ENCODE measurements at regions not wholly inside any gene's neighbourhood (a gene's known extent, or its start where the extent isn't known, plus 50 kb on each side); places are given as distances from the start of the nearest gene placed in this dataset.
A peak's percentile ranks its signal among the peaks of the same experiment; 100 is the strongest.

GRCh38 chr3:182713743-182714517, 79.4 kb upstream of the ATP11B start:
- no peaks in the 10 kb centered on the region for H3K27me3 ChIP-seq (replicated peaks; ENCODE audit: insufficient read depth)
- no peaks in the 10 kb centered on the region for H3K79me2 ChIP-seq (ENCODE audit: insufficient read depth)
- no peak for TF ChIP-seq EZH2 (IDR thresholded peaks at IDR 0.05; ENCODE audit: insufficient read depth, poor library complexity, severe bottlenecking)
- TF ChIP-seq EZH2phosphoT487 (IDR thresholded peaks at IDR 0.05; ENCODE audit: insufficient read depth, low read depth), result no peak
- DNase-seq, result peak; percentile 80
- H2AFZ ChIP-seq, result no peak overlapping the region
- no peaks in the 10 kb centered on the region for H3F3A ChIP-seq (ENCODE audit: insufficient read depth)
- H3K4me2 ChIP-seq (ENCODE audit: unreplicated experiment), result no peak overlapping the region
- no peaks in the 10 kb centered on the region for H3K36me3 ChIP-seq (ENCODE audit: low read depth)
- no peaks in the 10 kb centered on the region for H3K4me1 ChIP-seq (ENCODE audit: insufficient read depth)
- 45 to 52% methylated on average over 4 of the region's 4 CpGs for WGBS, 2 experiments (ENCODE audit: low coverage in 1 of 2, low lambda C conversion rate in 2 of 2, missing lambda C conversion rate in 2 of 2)
- no peaks in the 10 kb centered on the region for H3K9me2 ChIP-seq (ENCODE audit: insufficient read depth)
- H3K9me3 ChIP-seq (ENCODE audit: low read depth), result no peaks in the 10 kb centered on the region
- in situ Hi-C loops (cut with MboI), result loop anchor here (25.0 kb wide), 1 partner anchor 673 kb away; no protein-coding TSS in a partner anchor
- H4K20me1 ChIP-seq (ENCODE audit: insufficient read depth), result no peaks in the 10 kb centered on the region
- H3K9ac ChIP-seq, result no peak overlapping the region
- H3K27ac ChIP-seq, result no peak overlapping the region
- no peak overlapping the region for H3K4me3 ChIP-seq

- no peak for TF ChIP-seq EZH2 (IDR thresholded peaks at IDR 0.05; ENCODE audit: insufficient read depth, poor library complexity, severe bottlenecking)
- no peak for TF ChIP-seq EZH2phosphoT487 (IDR thresholded peaks at IDR 0.05; ENCODE audit: insufficient read depth, low read depth)
- no peaks in the 10 kb centered on the region for H3K27me3 ChIP-seq (replicated peaks; ENCODE audit: insufficient read depth)
- H4K20me1 ChIP-seq (ENCODE audit: insufficient read depth), result no peaks in the 10 kb centered on the region
- H3K4me2 ChIP-seq (ENCODE audit: unreplicated experiment), result no peak overlapping the region
- H2AFZ ChIP-seq, result no peak overlapping the region
- H3K9ac ChIP-seq, result no peak overlapping the region
- no peak for DNase-seq
- H3K27ac ChIP-seq, result no peak overlapping the region
- H3K36me3 ChIP-seq (ENCODE audit: low read depth), result no peaks in the 10 kb centered on the region
- in situ Hi-C loops (cut with MboI), result loop anchor here (25.0 kb wide), 1 partner anchor 672 kb away; no protein-coding TSS in a partner anchor
- no peaks in the 10 kb centered on the region for H3K79me2 ChIP-seq (ENCODE audit: insufficient read depth)
- H3K4me3 ChIP-seq, result no peak overlapping the region
- H3K9me2 ChIP-seq (ENCODE audit: insufficient read depth), result no peaks in the 10 kb centered on the region
- WGBS, 2 experiments (ENCODE audit: low coverage in 1 of 2, low lambda C conversion rate in 2 of 2, missing lambda C conversion rate in 2 of 2), result 87 to 92% methylated on average over 2 of the region's 2 CpGs
- no peaks in the 10 kb centered on the region for H3K4me1 ChIP-seq (ENCODE audit: insufficient read depth)
- H3K9me3 ChIP-seq (ENCODE audit: low read depth), result no peaks in the 10 kb centered on the region
- H3F3A ChIP-seq (ENCODE audit: insufficient read depth), result no peaks in the 10 kb centered on the region
Observed at GRCh38 chr3:182715006-182715405, 78.3 kb upstream of the ATP11B start.

GRCh38 chr3:182716114-182716688, 77.1 kb upstream of the ATP11B start:
- 58 to 71% methylated on average over 1 of the region's 1 CpG for WGBS, 2 experiments (ENCODE audit: low coverage in 1 of 2, low lambda C conversion rate in 2 of 2, missing lambda C conversion rate in 2 of 2)
- no peak overlapping the region for H3K9ac ChIP-seq
- H3K27ac ChIP-seq, result no peak overlapping the region
- no peaks in the 10 kb centered on the region for H3K4me1 ChIP-seq (ENCODE audit: insufficient read depth)
- no peaks in the 10 kb centered on the region for H3F3A ChIP-seq (ENCODE audit: insufficient read depth)
- no peak overlapping the region; the same call in 1 of the 2 replicates for H2AFZ ChIP-seq
- no peaks in the 10 kb centered on the region for H3K9me3 ChIP-seq (ENCODE audit: low read depth)
- no peak for TF ChIP-seq EZH2 (IDR thresholded peaks at IDR 0.05; ENCODE audit: insufficient read depth, poor library complexity, severe bottlenecking)
- TF ChIP-seq EZH2phosphoT487 (IDR thresholded peaks at IDR 0.05; ENCODE audit: insufficient read depth, low read depth), result no peak
- H3K4me3 ChIP-seq, result no peak overlapping the region
- no peaks in the 10 kb centered on the region for H4K20me1 ChIP-seq (ENCODE audit: insufficient read depth)
- in situ Hi-C loops (cut with MboI), result loop anchor here (25.0 kb wide), 1 partner anchor 671 kb away; no protein-coding TSS in a partner anchor
- no peaks in the 10 kb centered on the region for H3K9me2 ChIP-seq (ENCODE audit: insufficient read depth)
- DNase-seq, result no peak
- no peaks in the 10 kb centered on the region for H3K27me3 ChIP-seq (replicated peaks; ENCODE audit: insufficient read depth)
- no peaks in the 10 kb centered on the region for H3K36me3 ChIP-seq (ENCODE audit: low read depth)
- no peak overlapping the region for H3K4me2 ChIP-seq (ENCODE audit: unreplicated experiment)
- no peaks in the 10 kb centered on the region for H3K79me2 ChIP-seq (ENCODE audit: insufficient read depth)

- Histone ChIP-seq H3K4me3 (no peak overlapping the region), H3K36me3 (ENCODE audit: low read depth) (no peaks in the 10 kb centered on the region), H3K9ac (no peak overlapping the region), H3K79me2 (ENCODE audit: insufficient read depth) (no peaks in the 10 kb centered on the region), H3K9me3 (ENCODE audit: low read depth) (no peaks in the 10 kb centered on the region), H3K4me1 (ENCODE audit: insufficient read depth) (no peaks in the 10 kb centered on the region), H3K27ac (no peak overlapping the region), H3K27me3 (replicated peaks; ENCODE audit: insufficient read depth) (no peaks in the 10 kb centered on the region), H3K4me2 (ENCODE audit: unreplicated experiment) (no peak overlapping the region), H2AFZ (0 out of 2 replicates have a peak overlapping the region, but pooled peaks have one; percentile 19), H4K20me1 (ENCODE audit: insufficient read depth) (no peaks in the 10 kb centered on the region), H3F3A (ENCODE audit: insufficient read depth) (no peaks in the 10 kb centered on the region), H3K9me2 (ENCODE audit: insufficient read depth) (no peaks in the 10 kb centered on the region)
- in situ Hi-C loops (cut with MboI), result loop anchor here (25.0 kb wide), 1 partner anchor 670 kb away; no protein-coding TSS in a partner anchor
- no peak for TF ChIP-seq EZH2 (IDR thresholded peaks at IDR 0.05; ENCODE audit: insufficient read depth, poor library complexity, severe bottlenecking)
- no peak for TF ChIP-seq EZH2phosphoT487 (IDR thresholded peaks at IDR 0.05; ENCODE audit: insufficient read depth, low read depth)
- DNase-seq, result no peak
- WGBS, 2 experiments (ENCODE audit: low coverage in 1 of 2, low lambda C conversion rate in 2 of 2, missing lambda C conversion rate in 2 of 2), result 84 to 86% methylated on average over 2 of the region's 2 CpGs
Observed at GRCh38 chr3:182717216-182717615, 76.1 kb upstream of the ATP11B start.

Data from GM23248 (cell line).